ENCODE measurements at regions not wholly inside any gene's neighbourhood (a gene's known extent, or its start where the extent isn't known, plus 50 kb on each side); places are given as distances from the start of the nearest gene placed in this dataset.
"Not testable (repeated sequence)": the region's sequence is repeated elsewhere in the genome, so short reads cannot be mapped to it uniquely, and the experiment has no call there.

- no peak for TF ChIP-seq POLR2A (IDR thresholded peaks at IDR 0.05)
- TF ChIP-seq POLR2AphosphoS5 (IDR thresholded peaks at IDR 0.05): no peak
- no peak for TF ChIP-seq EP300 (IDR thresholded peaks at IDR 0.05)
- no peak for TF ChIP-seq CTCF (IDR thresholded peaks at IDR 0.05)
- DNase-seq (ENCODE audit: low spot score in 2 of 2): no peak
- Histone ChIP-seq H3K36me3 (no peaks in the 10 kb centered on the region), H3K9me3 (no peaks in the 10 kb centered on the region), H3K27ac (no peak overlapping the region), H3K4me1 (peaks cover 22% of the 10 kb centered on the region), H3K27me3 (no peaks in the 10 kb centered on the region), H3K4me3 (peak overlapping the region; percentile 2)
- WGBS: 5% methylated on average over 16 of the region's 16 CpGs
These were observed 168.3 kb upstream of the AUTS2 start for GRCh38 chr7:69429911-69430383.

GRCh38 chr7:69430384-69431021 is 167.8 kb upstream of the AUTS2 start:
- H3K36me3 ChIP-seq: no peaks in the 10 kb centered on the region
- H3K27me3 ChIP-seq: no peaks in the 10 kb centered on the region
- H3K4me3 ChIP-seq: peak overlapping the region; percentile 2
- no peak overlapping the region for H3K27ac ChIP-seq
- TF ChIP-seq POLR2A (IDR thresholded peaks at IDR 0.05) (no peak), CTCF (IDR thresholded peaks at IDR 0.05) (no peak), POLR2AphosphoS5 (IDR thresholded peaks at IDR 0.05) (no peak), EP300 (IDR thresholded peaks at IDR 0.05) (no peak)
- DNase-seq (ENCODE audit: low spot score in 2 of 2): no peak
- H3K9me3 ChIP-seq: no peaks in the 10 kb centered on the region
- 38% methylated on average over 16 of the region's 16 CpGs for WGBS
- H3K4me1 ChIP-seq: peaks cover 22% of the 10 kb centered on the region

- no peak for DNase-seq (ENCODE audit: low spot score in 2 of 2)
- H3K27me3 ChIP-seq: no peaks in the 10 kb centered on the region
- TF ChIP-seq CTCF (IDR thresholded peaks at IDR 0.05) (no peak), POLR2A (IDR thresholded peaks at IDR 0.05) (no peak), POLR2AphosphoS5 (IDR thresholded peaks at IDR 0.05) (no peak), EP300 (IDR thresholded peaks at IDR 0.05) (no peak)
- H3K9me3 ChIP-seq: no peaks in the 10 kb centered on the region
- no peak overlapping the region for H3K4me3 ChIP-seq
- peaks cover 22% of the 10 kb centered on the region for H3K4me1 ChIP-seq
- no peaks in the 10 kb centered on the region for H3K36me3 ChIP-seq
- H3K27ac ChIP-seq: no peak overlapping the region
- 82% methylated on average over 4 of the region's 4 CpGs for WGBS
These were observed 166.6 kb upstream of the AUTS2 start for GRCh38 chr7:69431626-69432025.

- H3K27me3 ChIP-seq; DNase-seq (ENCODE audit: low spot score in 2 of 2); H3K9me3 ChIP-seq; H3K4me3 ChIP-seq; H3K36me3 ChIP-seq; H3K27ac ChIP-seq: not testable (repeated sequence)
- H3K4me1 ChIP-seq: peaks cover 29% of the 10 kb centered on the region
- WGBS: 45% methylated on average over 5 of the region's 5 CpGs
These were observed 166.0 kb upstream of the AUTS2 start for GRCh38 chr7:69432276-69432675.

GRCh38 chr7:69433081-69433480 is 165.2 kb upstream of the AUTS2 start:
- Histone ChIP-seq H3K27ac (no peak overlapping the region), H3K27me3 (no peaks in the 10 kb centered on the region), H3K4me3 (no peak overlapping the region), H3K9me3 (no peaks in the 10 kb centered on the region), H3K4me1 (peaks cover 35% of the 10 kb centered on the region), H3K36me3 (no peaks in the 10 kb centered on the region)
- 88% methylated on average over 1 of the region's 1 CpG for WGBS
- DNase-seq (ENCODE audit: low spot score in 2 of 2): no peak
- TF ChIP-seq EP300 (IDR thresholded peaks at IDR 0.05) (no peak), CTCF (IDR thresholded peaks at IDR 0.05) (no peak), POLR2AphosphoS5 (IDR thresholded peaks at IDR 0.05) (no peak), POLR2A (IDR thresholded peaks at IDR 0.05) (no peak)

- Histone ChIP-seq H3K36me3 (no peaks in the 10 kb centered on the region), H3K4me3 (no peak overlapping the region), H3K27ac (no peak overlapping the region), H3K4me1 (peaks cover 47% of the 10 kb centered on the region), H3K27me3 (no peaks in the 10 kb centered on the region), H3K9me3 (no peaks in the 10 kb centered on the region)
- 75% methylated on average over 5 of the region's 5 CpGs for WGBS
- no peak for DNase-seq (ENCODE audit: low spot score in 2 of 2)
- TF ChIP-seq EP300 (IDR thresholded peaks at IDR 0.05) (no peak), CTCF (IDR thresholded peaks at IDR 0.05) (no peak), POLR2A (IDR thresholded peaks at IDR 0.05) (no peak), POLR2AphosphoS5 (IDR thresholded peaks at IDR 0.05) (no peak)
These were observed 163.9 kb upstream of the AUTS2 start for GRCh38 chr7:69434398-69434815.
